ENCODE measurements at regions not wholly inside any gene's neighbourhood (a gene's known extent, or its start where the extent isn't known, plus 50 kb on each side); places are given as distances from the start of the nearest gene placed in this dataset.

DNA sequence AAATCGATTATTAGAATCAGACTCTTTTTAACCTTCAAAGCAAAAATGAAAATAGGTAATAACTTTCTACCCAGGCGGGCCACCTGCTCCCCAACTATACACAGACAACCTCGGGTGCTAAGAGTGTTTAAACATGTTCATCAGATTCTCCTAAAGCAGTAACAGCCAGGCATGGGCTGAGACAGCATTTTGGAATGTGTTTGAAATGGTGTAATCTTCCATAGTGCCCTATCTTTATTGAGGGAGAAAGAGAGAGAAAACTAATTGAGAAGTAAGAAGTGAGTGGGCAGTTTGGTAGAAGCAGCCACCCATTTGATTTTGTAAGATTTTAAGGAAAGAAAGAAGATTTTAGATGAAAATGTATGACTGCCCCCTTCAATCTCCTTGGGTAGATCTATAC, 196.1 kb upstream of the CTAGE1 start:
- peaks cover 0 to 4% (median 0%) of the 10 kb centered on the region in 3 donors for H3K4me1 ChIP-seq (ENCODE audit: control insufficient read depth in 3 of 3, insufficient read depth in 2 of 3, low read depth in 1 of 3, low read length in 2 of 3)
- H3K9me3 ChIP-seq (ENCODE audit: control insufficient read depth in 2 of 2, insufficient read depth in 1 of 2, low read depth in 1 of 2, low read length in 1 of 2): no peaks in the 10 kb centered on the region
- DNase-seq (no peak), FAIRE-seq (no peak)
- no peak overlapping the region for H3K4me3 ChIP-seq (ENCODE audit: low read depth in 1 of 3, low read length in 3 of 3)
- H3K27me3 ChIP-seq (ENCODE audit: control insufficient read depth in 3 of 3, insufficient read depth in 3 of 3, low read length in 3 of 3): no peaks in the 10 kb centered on the region
- no peaks in the 10 kb centered on the region for H3K36me3 ChIP-seq (ENCODE audit: control insufficient read depth in 3 of 3, insufficient read depth in 2 of 3, low read depth in 1 of 3, low read length in 3 of 3)
- no peak overlapping the region for H3K27ac ChIP-seq (ENCODE audit: low read depth in 1 of 3, low read length in 2 of 3)
- 27 to 60% (median 36%) methylated on average over 3 of the region's 3 CpGs for WGBS, 3 donors

DNA sequence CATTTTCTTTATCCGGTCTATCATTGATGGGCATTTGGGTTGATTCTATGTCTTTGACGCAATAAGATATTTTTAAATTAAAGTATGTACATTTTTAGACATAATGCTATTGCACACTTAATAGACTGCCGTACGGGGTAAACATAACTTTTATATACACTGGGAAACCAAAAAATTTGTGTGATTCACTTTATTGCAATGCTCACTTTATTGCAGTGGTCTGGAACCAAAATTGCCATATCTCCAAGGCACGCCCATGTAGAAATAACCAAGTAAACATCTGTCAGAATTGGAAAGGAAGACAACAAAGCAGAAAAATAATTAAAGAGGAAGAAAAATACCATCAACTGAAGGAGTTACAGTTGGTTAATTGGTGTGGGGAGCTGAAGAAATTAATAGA, 205.8 kb upstream of the CTAGE1 start:
- Histone ChIP-seq H3K27me3 (ENCODE audit: control insufficient read depth in 3 of 3, insufficient read depth in 3 of 3, low read length in 3 of 3) (no peaks in the 10 kb centered on the region), H3K36me3 (ENCODE audit: control insufficient read depth in 3 of 3, insufficient read depth in 2 of 3, low read depth in 1 of 3, low read length in 3 of 3) (no peaks in the 10 kb centered on the region), H3K9me3 (ENCODE audit: control insufficient read depth in 2 of 2, insufficient read depth in 1 of 2, low read depth in 1 of 2, low read length in 1 of 2) (no peaks in the 10 kb centered on the region), H3K4me1 (ENCODE audit: control insufficient read depth in 3 of 3, insufficient read depth in 2 of 3, low read depth in 1 of 3, low read length in 2 of 3) (peaks cover 0 to 12% (median 0%) of the 10 kb centered on the region in 3 donors), H3K27ac (ENCODE audit: low read depth in 1 of 3, low read length in 2 of 3) (no peak overlapping the region), H3K4me3 (ENCODE audit: low read depth in 1 of 3, low read length in 3 of 3) (no peak overlapping the region)
- FAIRE-seq: no peak
- 86 to 90% (median 86%) methylated on average over 5 of the region's 5 CpGs for WGBS, 3 donors
- DNase-seq: no peak

DNA sequence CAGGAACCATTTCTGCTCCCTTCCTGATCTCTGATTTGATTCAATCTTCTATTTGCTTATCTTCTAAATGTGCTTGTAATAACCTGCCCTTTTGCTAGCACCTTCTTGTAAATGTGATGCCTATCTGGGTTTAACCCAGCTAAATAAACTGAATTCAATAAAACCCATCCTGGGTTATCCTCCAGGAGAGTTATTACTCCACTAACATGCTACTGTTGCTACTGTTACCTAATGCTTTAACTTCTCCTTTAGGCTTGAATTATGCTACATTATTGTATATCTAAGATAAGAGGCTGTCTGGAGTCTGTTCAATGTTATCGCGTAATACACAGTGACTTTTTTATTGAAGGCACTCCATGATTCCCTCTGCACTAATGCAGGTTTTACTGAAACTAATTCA, 206.5 kb upstream of the CTAGE1 start:
- no peak for FAIRE-seq

DNA sequence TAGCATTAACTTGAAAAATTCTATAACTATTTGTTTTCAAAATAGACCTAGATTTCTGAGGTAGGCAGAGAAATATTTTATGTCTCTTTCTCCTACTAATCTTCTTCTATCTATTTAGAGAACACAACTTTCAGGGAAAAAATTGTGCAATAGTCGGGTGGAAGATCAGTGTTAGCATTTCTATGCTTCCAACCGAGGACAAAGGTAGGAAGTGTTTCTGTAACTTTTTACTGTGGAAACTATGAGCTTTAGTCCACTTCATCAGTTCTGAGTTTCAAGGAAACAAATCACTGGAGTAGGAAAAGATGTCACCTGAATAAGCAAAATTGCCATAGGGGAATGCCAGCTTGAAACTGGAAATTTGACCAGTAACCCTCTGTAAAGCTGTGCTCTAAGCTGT, 207.7 kb upstream of the CTAGE1 start:
- WGBS, 3 donors: 73 to 89% (median 84%) methylated on average over 2 of the region's 2 CpGs

More for the DNA sequence above, 206.5 kb upstream of the CTAGE1 start:
- Histone ChIP-seq H3K27me3 (ENCODE audit: control insufficient read depth in 3 of 3, insufficient read depth in 3 of 3, low read length in 3 of 3) (no peaks in the 10 kb centered on the region), H3K4me3 (ENCODE audit: low read depth in 1 of 3, low read length in 3 of 3) (no peak overlapping the region), H3K27ac (ENCODE audit: low read depth in 1 of 3, low read length in 2 of 3) (peak overlapping the region in 1 of 3 donors; percentile 80), H3K9me3 (ENCODE audit: control insufficient read depth in 2 of 2, insufficient read depth in 1 of 2, low read depth in 1 of 2, low read length in 1 of 2) (no peaks in the 10 kb centered on the region), H3K36me3 (ENCODE audit: control insufficient read depth in 3 of 3, insufficient read depth in 2 of 3, low read depth in 1 of 3, low read length in 3 of 3) (no peaks in the 10 kb centered on the region), H3K4me1 (ENCODE audit: control insufficient read depth in 3 of 3, insufficient read depth in 2 of 3, low read depth in 1 of 3, low read length in 2 of 3) (peaks cover 0 to 12% (median 0%) of the 10 kb centered on the region in 3 donors)
- 20 to 52% (median 40%) methylated on average over 2 of the region's 2 CpGs for WGBS, 3 donors
- DNase-seq: peak; percentile 20 to 61

DNA sequence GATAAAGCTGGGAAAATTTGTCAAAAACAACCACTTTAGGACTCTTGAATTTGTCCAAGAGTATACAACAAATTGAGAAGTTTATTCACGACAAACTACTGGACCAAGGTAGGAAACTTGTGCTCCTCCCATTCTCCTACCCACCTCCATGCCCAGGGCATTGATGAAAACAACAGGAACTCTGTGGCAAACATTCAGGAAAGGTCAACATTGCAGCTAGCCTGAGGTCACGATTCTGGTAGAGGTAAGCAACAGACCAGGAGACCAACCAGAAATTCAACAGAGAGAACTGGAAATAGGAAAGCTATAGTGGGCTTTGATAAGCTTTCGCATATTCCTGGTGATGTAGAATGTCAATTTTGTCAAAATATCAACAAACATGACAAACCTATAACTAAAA, 209.1 kb upstream of the CTAGE1 start:
- DNase-seq: no peak
- Histone ChIP-seq H3K27me3 (ENCODE audit: control insufficient read depth in 3 of 3, insufficient read depth in 3 of 3, low read length in 3 of 3) (no peaks in the 10 kb centered on the region), H3K27ac (ENCODE audit: low read depth in 1 of 3, low read length in 2 of 3) (no peak overlapping the region), H3K4me1 (ENCODE audit: control insufficient read depth in 3 of 3, insufficient read depth in 2 of 3, low read depth in 1 of 3, low read length in 2 of 3) (peaks cover 0 to 12% (median 0%) of the 10 kb centered on the region in 3 donors), H3K4me3 (ENCODE audit: low read depth in 1 of 3, low read length in 3 of 3) (no peak overlapping the region), H3K9me3 (ENCODE audit: control insufficient read depth in 2 of 2, insufficient read depth in 1 of 2, low read depth in 1 of 2, low read length in 1 of 2) (no peaks in the 10 kb centered on the region), H3K36me3 (ENCODE audit: control insufficient read depth in 3 of 3, insufficient read depth in 2 of 3, low read depth in 1 of 3, low read length in 3 of 3) (no peaks in the 10 kb centered on the region)
- FAIRE-seq: no peak
- 78 to 92% (median 84%) methylated on average over 3 of the region's 3 CpGs for WGBS, 3 donors

More for the DNA sequence above, 207.7 kb upstream of the CTAGE1 start:
- H3K27ac ChIP-seq (ENCODE audit: low read depth in 1 of 3, low read length in 2 of 3): peak overlapping the region in 1 of 3 donors; percentile 80
- no peak for FAIRE-seq
- H3K4me1 ChIP-seq (ENCODE audit: control insufficient read depth in 3 of 3, insufficient read depth in 2 of 3, low read depth in 1 of 3, low read length in 2 of 3): peaks cover 0 to 12% (median 0%) of the 10 kb centered on the region in 3 donors
- DNase-seq: peak in 1 of 2 donors; percentile 66
- H3K27me3 ChIP-seq (ENCODE audit: control insufficient read depth in 3 of 3, insufficient read depth in 3 of 3, low read length in 3 of 3): no peaks in the 10 kb centered on the region
- H3K4me3 ChIP-seq (ENCODE audit: low read depth in 1 of 3, low read length in 3 of 3): no peak overlapping the region
- H3K9me3 ChIP-seq (ENCODE audit: control insufficient read depth in 2 of 2, insufficient read depth in 1 of 2, low read depth in 1 of 2, low read length in 1 of 2): no peaks in the 10 kb centered on the region
- H3K36me3 ChIP-seq (ENCODE audit: control insufficient read depth in 3 of 3, insufficient read depth in 2 of 3, low read depth in 1 of 3, low read length in 3 of 3): no peaks in the 10 kb centered on the region

- Histone ChIP-seq H3K4me3 (ENCODE audit: low read depth in 1 of 3, low read length in 3 of 3) (no peak overlapping the region), H3K36me3 (ENCODE audit: control insufficient read depth in 3 of 3, insufficient read depth in 2 of 3, low read depth in 1 of 3, low read length in 3 of 3) (no peaks in the 10 kb centered on the region), H3K27ac (ENCODE audit: low read depth in 1 of 3, low read length in 2 of 3) (no peak overlapping the region), H3K27me3 (ENCODE audit: control insufficient read depth in 3 of 3, insufficient read depth in 3 of 3, low read length in 3 of 3) (no peaks in the 10 kb centered on the region), H3K9me3 (ENCODE audit: control insufficient read depth in 2 of 2, insufficient read depth in 1 of 2, low read depth in 1 of 2, low read length in 1 of 2) (no peaks in the 10 kb centered on the region), H3K4me1 (ENCODE audit: control insufficient read depth in 3 of 3, insufficient read depth in 2 of 3, low read depth in 1 of 3, low read length in 2 of 3) (peaks cover 0 to 12% (median 0%) of the 10 kb centered on the region in 3 donors)
- 70 to 81% (median 80%) methylated on average over 1 of the region's 1 CpG for WGBS, 3 donors
- FAIRE-seq (no peak), DNase-seq (no peak)
Measured at GRCh38 chr18:22627506-22627905, 209.8 kb upstream of the CTAGE1 start.

GRCh38 chr18:22628795-22629510, 211.2 kb upstream of the CTAGE1 start:
- 77 to 83% (median 81%) methylated on average over 14 of the region's 14 CpGs for WGBS, 3 donors
- Histone ChIP-seq H3K27me3 (ENCODE audit: control insufficient read depth in 3 of 3, insufficient read depth in 3 of 3, low read length in 3 of 3) (no peaks in the 10 kb centered on the region), H3K9me3 (ENCODE audit: control insufficient read depth in 2 of 2, insufficient read depth in 1 of 2, low read depth in 1 of 2, low read length in 1 of 2) (no peaks in the 10 kb centered on the region), H3K4me3 (ENCODE audit: low read depth in 1 of 3, low read length in 3 of 3) (no peak overlapping the region), H3K36me3 (ENCODE audit: control insufficient read depth in 3 of 3, insufficient read depth in 2 of 3, low read depth in 1 of 3, low read length in 3 of 3) (no peaks in the 10 kb centered on the region), H3K4me1 (ENCODE audit: control insufficient read depth in 3 of 3, insufficient read depth in 2 of 3, low read depth in 1 of 3, low read length in 2 of 3) (peaks cover 0 to 12% (median 0%) of the 10 kb centered on the region in 3 donors), H3K27ac (ENCODE audit: low read depth in 1 of 3, low read length in 2 of 3) (no peak overlapping the region)
- DNase-seq (no peak), FAIRE-seq (no peak)

GRCh38 chr18:22630980-22631379, 213.3 kb upstream of the CTAGE1 start:
- Histone ChIP-seq H3K4me1 (ENCODE audit: control insufficient read depth in 3 of 3, insufficient read depth in 2 of 3, low read depth in 1 of 3, low read length in 2 of 3) (peaks cover 0 to under 1% (median 0%) of the 10 kb centered on the region in 3 donors), H3K27ac (ENCODE audit: low read depth in 1 of 3, low read length in 2 of 3) (no peak overlapping the region), H3K4me3 (ENCODE audit: low read depth in 1 of 3, low read length in 3 of 3) (no peak overlapping the region), H3K36me3 (ENCODE audit: control insufficient read depth in 3 of 3, insufficient read depth in 2 of 3, low read depth in 1 of 3, low read length in 3 of 3) (no peaks in the 10 kb centered on the region), H3K27me3 (ENCODE audit: control insufficient read depth in 3 of 3, insufficient read depth in 3 of 3, low read length in 3 of 3) (no peaks in the 10 kb centered on the region), H3K9me3 (ENCODE audit: control insufficient read depth in 2 of 2, insufficient read depth in 1 of 2, low read depth in 1 of 2, low read length in 1 of 2) (no peaks in the 10 kb centered on the region)
- FAIRE-seq: no peak
- WGBS, 3 donors: 90 to 99% (median 94%) methylated on average over 2 of the region's 2 CpGs
- DNase-seq: no peak

DNA sequence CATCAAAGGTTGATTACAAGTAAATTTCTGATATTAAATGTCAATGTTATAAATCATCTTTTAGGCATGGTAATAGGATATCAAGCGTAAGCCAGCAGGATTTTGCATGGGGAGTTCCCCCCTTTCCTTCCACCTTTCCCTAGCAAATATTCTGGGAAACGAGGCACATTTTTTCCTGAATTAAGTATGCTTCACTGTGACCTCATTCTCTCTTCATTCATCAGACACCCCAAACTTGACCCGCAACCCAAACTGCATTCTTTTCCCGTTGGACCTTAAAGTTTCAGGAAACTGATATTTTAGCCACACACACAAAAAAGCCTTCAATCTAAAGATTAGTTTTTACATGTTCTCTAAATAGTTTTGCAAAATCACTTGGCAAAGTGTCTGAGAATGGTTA, 214.5 kb upstream of the CTAGE1 start:
- WGBS, 3 donors: 69 to 77% (median 72%) methylated on average over 4 of the region's 4 CpGs
- FAIRE-seq: no peak

More for the DNA sequence above, 214.5 kb upstream of the CTAGE1 start:
- H3K4me3 ChIP-seq (ENCODE audit: low read depth in 1 of 3, low read length in 3 of 3): no peak overlapping the region
- H3K9me3 ChIP-seq (ENCODE audit: control insufficient read depth in 2 of 2, insufficient read depth in 1 of 2, low read depth in 1 of 2, low read length in 1 of 2): no peaks in the 10 kb centered on the region
- no peak overlapping the region for H3K27ac ChIP-seq (ENCODE audit: low read depth in 1 of 3, low read length in 2 of 3)
- H3K27me3 ChIP-seq (ENCODE audit: control insufficient read depth in 3 of 3, insufficient read depth in 3 of 3, low read length in 3 of 3): no peaks in the 10 kb centered on the region
- H3K4me1 ChIP-seq (ENCODE audit: control insufficient read depth in 3 of 3, insufficient read depth in 2 of 3, low read depth in 1 of 3, low read length in 2 of 3): no peaks in the 10 kb centered on the region
- DNase-seq: no peak
- no peaks in the 10 kb centered on the region for H3K36me3 ChIP-seq (ENCODE audit: control insufficient read depth in 3 of 3, insufficient read depth in 2 of 3, low read depth in 1 of 3, low read length in 3 of 3)

Measured in small intestine (tissue), 7 donors.